GM12878 (cell line): ENCODE measurements at regions not wholly inside any gene's neighbourhood (a gene's known extent, or its start where the extent isn't known, plus 50 kb on each side); places are given as distances from the start of the nearest gene placed in this dataset.

Experiments
- ATAC-seq: fragments of 200-7000 bp; cut with Tn5 transposase; 3 replicates; pipeline ENCODE4 v1.9.1; 2020; ENCODE audit warnings: mild to moderate bottlenecking, moderate library complexity
- BruUV-seq: library from RNA; stranded (reverse); fragments of 400-500 nt; replicated peaks from 2 replicates; lab custom pipeline; 2021; lab: Mats Ljungman, UMichigan
- CTCF ChIA-PET: fragments of 300-600 bp; sonication (Branson Sonifier 250); formaldehyde crosslinking; extraction: SDS; loops from one replicate; lab custom pipeline; 2021; ENCODE audit warnings: inconsistent platforms; lab: Yijun Ruan, JAX
- POLR2A ChIA-PET: fragments of 350-600 bp; formaldehyde crosslinking; extraction: SDS; loops from one replicate; lab custom pipeline; 2021; ENCODE audit warnings: inconsistent platforms; lab: Charles Lee
- RAD21 ChIA-PET: fragments of 300-600 bp; sonication (Branson Sonifier 250); formaldehyde crosslinking; loops from one replicate; lab custom pipeline; 2023; ENCODE audit warnings: antibody characterized with exemption; ENCODE audit not compliant: unreplicated experiment; lab: Charles Lee
- SMC1A ChIA-PET: fragments of 300-600 bp; sonication (Branson Sonifier 250); formaldehyde crosslinking; loops from one replicate; lab custom pipeline; 2023; ENCODE audit not compliant: unreplicated experiment, uncharacterized antibody; lab: Charles Lee
- DNase-seq: peaks from one replicate; pipeline ENCODE4 v3.0.0-alpha.2; 2011; ENCODE audit warnings: low read depth, low spot score
- FAIRE-seq: peaks from 3 replicates; lab custom pipeline; 2011; peaks lifted over from hg19 to GRCh38; lab: Jason Lieb, UNC
- H2AFZ ChIP-seq: 2 replicates; pipeline ENCODE4 v1.6.0; 2011; ENCODE audit warnings: low read depth, low read length, control low read depth; ENCODE audit not compliant: control insufficient read depth
- H3K27ac ChIP-seq: 2 replicates; pipeline ENCODE4 v1.5.1; 2011; ENCODE audit warnings: control low read depth; ENCODE audit not compliant: control insufficient read depth, insufficient read depth
- H3K27me3 ChIP-seq, 2 experiments: replicated peaks in 1 of 2; 2 replicates each; pipeline versions ENCODE4 v1.6.0 to v1.6.1; 2011; ENCODE audit warnings: low read length in 1 of 2; ENCODE audit not compliant: control insufficient read depth in 2 of 2, insufficient read depth in 2 of 2
- H3K36me3 ChIP-seq, 2 experiments: 2 replicates each; pipeline ENCODE4 v1.5.1; 2011; ENCODE audit warnings: low read length in 1 of 2; ENCODE audit not compliant: control insufficient read depth in 2 of 2, insufficient read depth in 2 of 2
- H3K4me1 ChIP-seq: 2 replicates; pipeline ENCODE4 v1.6.1; 2011; ENCODE audit warnings: mild to moderate bottlenecking, low read length, moderate library complexity, mixed read lengths; ENCODE audit not compliant: control insufficient read depth, insufficient read depth
- H3K4me2 ChIP-seq: 2 replicates; pipeline ENCODE4 v1.6.0; 2011; ENCODE audit warnings: control low read depth; ENCODE audit not compliant: control insufficient read depth, insufficient read depth
- H3K4me3 ChIP-seq: fragments of 200-600 bp; sonication (generic); 2 replicates; pipeline ENCODE4 v1.5.1; 2016
- H3K79me2 ChIP-seq: 2 replicates; pipeline ENCODE4 v1.6.0; 2011; ENCODE audit warnings: low read length; ENCODE audit not compliant: control insufficient read depth, insufficient read depth
- H3K9ac ChIP-seq: 2 replicates; pipeline ENCODE4 v1.8.0; 2011; ENCODE audit warnings: low read length, control low read depth, mixed read lengths; ENCODE audit not compliant: control insufficient read depth, insufficient read depth
- H3K9me3 ChIP-seq: replicated peaks from 3 replicates; pipeline ENCODE4 v1.5.1; 2011; ENCODE audit warnings: mild to moderate bottlenecking, low read length; ENCODE audit not compliant: control insufficient read depth, insufficient read depth
- H4K20me1 ChIP-seq: 2 replicates; pipeline ENCODE4 v1.6.0; 2011; ENCODE audit not compliant: control insufficient read depth, insufficient read depth
- BCL3 ChIP-seq: IDR thresholded peaks from 2 replicates; pipeline ENCODE4 v1.6.1; 2011; ENCODE audit warnings: borderline replicate concordance, low read depth, mild to moderate bottlenecking, moderate library complexity, low read length; ENCODE audit not compliant: insufficient read depth, poor library complexity, severe bottlenecking
- RB1 ChIP-seq: fragments of 450-650 bp; formaldehyde crosslinking; IDR thresholded peaks from 2 replicates; pipeline ENCODE4 v1.6.1; 2017; ENCODE audit warnings: mild to moderate bottlenecking, borderline replicate concordance
- ZNF207 ChIP-seq: fragments of 450-650 bp; IDR thresholded peaks from 2 replicates; pipeline ENCODE4 v1.6.1; 2014; ENCODE audit warnings: antibody characterized with exemption, mild to moderate bottlenecking, borderline replicate concordance
- WGBS: methylation state at CpG from one replicate; pipeline ENCODE4 v1.1.6; 2016; ENCODE audit warnings: low lambda C conversion rate; ENCODE audit not compliant: insufficient replicate concordance, insufficient coverage; ENCODE audit errors: missing lambda C conversion rate; 5-methylcytosine and 5-hydroxymethylcytosine counted together
- in situ Hi-C: fragments of 300-500 bp; cut with MboI; formaldehyde crosslinking; loops from 9 replicates; pipeline ENCODE4 v1.14.3; 2018; ENCODE audit warnings: mixed read lengths
- intact Hi-C: fragments of 100-400 bp; cut with micrococcal nuclease; formaldehyde crosslinking; loops from one replicate; pipeline ENCODE4 v1.14.2; 2022; ENCODE audit not compliant: unreplicated experiment

GRCh38 chr1:229148743-229149142 is 122.2 kb upstream of the RAB4A start:
- SMC1A ChIA-PET: no interaction called here
- Histone ChIP-seq H2AFZ (no peak overlapping the region), H3K27me3 (peaks cover 4 to 12% of the 10 kb centered on the region in 2 experiments; a peak in 3 of 4 replicates)
- ATAC-seq: no peak
- WGBS: 33% methylated on average over 7 of the region's 7 CpGs
- TF ChIP-seq BCL3 (peak; percentile 86), ZNF207 (no peak)
- TF ChIP-seq, all 136 proteins: peak for 1
- POLR2A ChIA-PET: no interaction called here
- no peak overlapping the region for H3K4me3 ChIP-seq
- H3K4me2 ChIP-seq: no peak overlapping the region
- FAIRE-seq (no peak), DNase-seq (no peak)
- H3K27ac ChIP-seq: no peak overlapping the region
- H4K20me1 ChIP-seq: no peaks in the 10 kb centered on the region
- CTCF ChIA-PET: no interaction called here
- RAD21 ChIA-PET: no interaction called here
- intact Hi-C loops: no loop called here
- in situ Hi-C loops: no loop called here
- BruUV-seq: no TSS peak
- H3K9ac ChIP-seq: no peak overlapping the region
- H3K36me3 ChIP-seq: no peaks in the 10 kb centered on the region
- H3K4me1 ChIP-seq: no peaks in the 10 kb centered on the region
- H3K9me3 ChIP-seq: no peaks in the 10 kb centered on the region
- H3K79me2 ChIP-seq: no peaks in the 10 kb centered on the region

GRCh38 chr1:229149435-229149834 is 121.5 kb upstream of the RAB4A start:
- Histone ChIP-seq H2AFZ (no peak overlapping the region), H3K79me2 (no peaks in the 10 kb centered on the region), H4K20me1 (no peaks in the 10 kb centered on the region), H3K36me3 (no peaks in the 10 kb centered on the region), H3K9ac (no peak overlapping the region), H3K4me2 (no peak overlapping the region), H3K4me1 (no peaks in the 10 kb centered on the region), H3K9me3 (no peaks in the 10 kb centered on the region), H3K27me3 (peaks cover 4 to 12% of the 10 kb centered on the region in 2 experiments; a peak in 3 of 4 replicates), H3K4me3 (no peak overlapping the region), H3K27ac (no peak overlapping the region)
- CTCF ChIA-PET: no interaction called here
- no TSS peak for BruUV-seq
- SMC1A ChIA-PET: no interaction called here
- FAIRE-seq: no peak
- POLR2A ChIA-PET: no interaction called here
- in situ Hi-C loops (no loop called here), intact Hi-C loops (no loop called here)
- no peak for ATAC-seq
- RAD21 ChIA-PET: no interaction called here
- TF ChIP-seq RB1 (no peak), BCL3 (peak; percentile 85)
- no peak for DNase-seq
- WGBS: 25% methylated on average over 2 of the region's 2 CpGs
